HG02973 (cell line): ENCODE measurements at regions not wholly inside any gene's neighbourhood (a gene's known extent, or its start where the extent isn't known, plus 50 kb on each side); places are given as distances from the start of the nearest gene placed in this dataset.

Experiments
- ATAC-seq: cut with Tn5 transposase; IDR thresholded peaks from one replicate; pipeline ENCODE4 v1.9.1; 2021; ENCODE audit warnings: moderate library complexity; ENCODE audit not compliant: unreplicated experiment

DNA sequence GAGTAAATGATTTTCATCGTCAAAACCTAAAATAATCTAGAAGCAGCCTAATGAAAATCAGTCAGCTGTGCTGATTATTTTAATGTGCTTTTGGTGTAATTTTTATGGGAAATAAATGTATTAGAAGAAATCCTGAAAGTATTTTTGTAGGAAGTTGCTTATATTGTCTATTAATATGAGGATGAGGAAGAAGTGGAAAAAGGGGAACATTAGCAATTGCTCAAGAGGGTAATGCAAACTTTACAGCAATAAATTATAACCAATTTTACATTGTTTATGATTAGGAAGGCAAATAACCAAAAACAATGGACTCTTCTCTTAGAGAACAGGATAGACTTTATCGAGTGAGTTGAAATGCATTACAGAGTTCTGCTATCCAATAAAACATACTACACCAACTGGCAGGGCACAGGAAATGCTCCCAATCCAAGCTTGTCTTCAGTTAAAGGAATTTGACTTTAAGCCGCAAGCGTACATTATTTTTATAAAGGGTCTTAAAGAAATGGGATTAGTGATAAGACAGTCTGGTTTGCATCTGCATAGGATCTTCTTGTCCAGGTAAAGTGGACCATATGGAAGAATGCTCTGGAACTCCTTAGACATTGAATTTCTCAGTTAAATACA, 374.8 kb downstream of the PDGFC start:
- no peak for ATAC-seq

DNA sequence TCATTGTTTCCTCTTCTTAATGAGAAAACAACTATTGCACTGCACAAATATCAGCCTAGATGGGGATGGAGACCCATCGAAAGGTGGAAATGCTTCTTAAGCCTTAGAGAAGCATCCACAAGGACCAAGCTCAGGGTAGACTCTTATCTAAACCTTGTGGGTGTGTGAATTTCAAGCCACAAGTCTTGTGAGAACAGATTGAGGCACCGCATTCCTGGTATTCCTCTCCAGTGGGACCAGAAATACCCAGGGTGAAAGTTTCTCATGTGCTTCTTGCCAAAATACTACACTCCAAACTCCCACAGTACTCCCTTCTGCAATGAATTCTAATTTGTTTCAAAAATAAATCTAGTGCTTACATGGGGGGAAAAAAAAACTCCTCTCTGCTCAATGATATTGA, 375.6 kb downstream of the PDGFC start:
- ATAC-seq = no peak

DNA sequence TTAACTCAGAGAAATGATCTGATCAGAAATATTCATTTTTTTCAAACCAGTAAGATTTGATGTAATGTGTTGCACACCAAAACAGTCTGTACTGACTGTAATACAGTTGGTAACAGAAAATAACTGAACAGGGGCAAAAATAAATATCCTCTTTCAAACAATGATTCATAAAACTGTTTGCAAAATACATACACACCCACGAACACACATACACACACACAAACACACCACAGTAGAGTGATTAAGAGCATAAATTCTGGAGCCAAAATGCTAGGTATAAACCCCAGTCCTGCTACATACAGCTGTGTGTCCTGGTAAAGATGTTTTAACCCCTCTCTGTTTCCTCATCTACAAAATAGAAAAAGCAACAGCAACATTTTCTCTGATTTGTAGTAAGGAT, 376.6 kb downstream of the PDGFC start:
- no peak for ATAC-seq

DNA sequence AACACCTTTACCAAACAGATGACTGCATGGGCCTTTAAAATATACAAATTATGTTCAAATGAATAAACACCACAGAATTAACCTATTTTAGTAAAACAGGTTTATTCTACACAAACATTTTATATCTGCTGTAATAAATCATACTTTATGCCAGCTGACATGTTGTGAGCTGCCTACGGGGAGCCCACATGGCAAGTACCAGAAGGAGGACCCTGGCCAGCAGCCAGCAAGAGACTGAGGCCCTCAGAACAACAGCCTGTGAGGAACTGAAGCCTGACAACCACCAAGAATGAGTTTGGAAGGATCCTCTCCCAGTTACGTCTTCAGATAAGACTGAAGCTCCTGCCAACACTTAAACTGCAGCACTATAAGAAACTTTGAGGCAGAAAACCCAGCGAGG, 377.0 kb downstream of the PDGFC start:
- ATAC-seq = no peak

DNA sequence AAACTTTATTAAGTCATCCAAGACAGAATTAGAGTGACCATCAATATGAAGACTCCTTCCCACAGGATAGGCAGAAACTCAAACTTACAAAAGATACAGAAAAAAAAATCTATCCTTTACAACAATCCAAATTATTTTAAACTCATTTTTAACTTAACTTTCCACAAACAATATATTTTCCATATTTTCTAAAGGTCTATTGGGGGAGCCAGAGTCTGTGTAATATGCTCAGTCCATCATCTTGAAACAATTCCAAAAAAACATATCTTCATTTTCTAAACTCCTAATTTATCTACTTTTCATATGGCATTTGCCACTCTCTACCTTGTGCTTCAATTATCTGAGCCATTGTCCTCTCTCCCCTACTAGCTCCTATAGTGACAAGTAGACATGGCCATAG, 378.1 kb downstream of the PDGFC start:
- no peak for ATAC-seq

DNA sequence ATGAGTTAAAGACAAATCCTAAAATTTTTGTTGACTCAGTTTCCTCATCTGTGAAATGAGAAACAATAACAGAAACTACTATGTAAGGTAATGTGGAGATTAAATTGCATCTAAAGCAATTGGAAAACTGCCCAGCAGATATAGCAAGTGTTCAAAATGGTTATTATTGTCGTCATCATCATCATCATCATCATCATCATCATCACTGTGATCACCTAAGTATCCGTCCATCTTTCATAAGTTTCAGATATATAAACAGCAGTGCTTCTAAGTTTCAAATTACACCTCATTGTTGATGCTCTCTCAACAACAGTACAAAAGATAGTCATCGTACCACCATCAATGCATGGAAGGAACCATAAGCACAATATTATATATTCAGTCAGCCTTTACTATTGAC, 379.9 kb downstream of the PDGFC start:
- no peak for ATAC-seq

DNA sequence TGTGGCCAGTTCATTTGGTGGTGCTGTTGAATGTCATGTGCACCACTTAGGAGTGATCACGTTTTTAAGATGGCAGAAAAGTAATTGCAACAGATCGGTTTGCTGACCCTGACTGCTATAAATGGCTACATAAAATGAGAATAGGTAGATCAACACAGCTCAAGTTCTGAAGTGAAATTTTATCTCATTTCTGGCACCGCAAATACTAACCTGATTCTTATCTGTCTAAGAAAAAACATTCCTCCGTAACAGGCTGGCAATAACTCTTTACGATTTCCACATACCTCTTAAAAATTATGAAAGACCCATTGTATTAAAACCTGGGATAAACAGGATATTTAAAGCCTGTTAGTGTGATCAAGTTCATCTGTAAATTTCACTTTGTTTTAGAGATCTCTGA, 387.5 kb downstream of the PDGFC start:
- ATAC-seq = no peak

DNA sequence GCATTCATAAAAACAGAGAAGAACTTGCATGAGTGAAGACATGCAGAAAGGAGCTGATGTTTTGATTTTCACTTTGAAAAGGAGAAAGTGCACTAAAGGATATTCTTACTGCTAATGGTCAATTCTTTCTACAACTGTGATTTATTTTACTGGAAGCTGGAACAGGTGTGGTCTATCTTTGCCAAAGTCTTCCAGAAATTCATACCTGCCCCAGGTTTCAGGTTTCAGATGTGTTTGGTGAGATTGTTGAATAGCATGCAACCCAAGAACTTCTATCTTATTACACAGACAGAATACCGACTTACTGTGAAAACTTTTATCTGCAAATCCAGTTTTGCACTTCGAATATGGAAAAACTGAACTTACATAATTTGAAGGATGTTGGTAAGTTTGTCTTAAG, 388.3 kb downstream of the PDGFC start:
- no peak for ATAC-seq

DNA sequence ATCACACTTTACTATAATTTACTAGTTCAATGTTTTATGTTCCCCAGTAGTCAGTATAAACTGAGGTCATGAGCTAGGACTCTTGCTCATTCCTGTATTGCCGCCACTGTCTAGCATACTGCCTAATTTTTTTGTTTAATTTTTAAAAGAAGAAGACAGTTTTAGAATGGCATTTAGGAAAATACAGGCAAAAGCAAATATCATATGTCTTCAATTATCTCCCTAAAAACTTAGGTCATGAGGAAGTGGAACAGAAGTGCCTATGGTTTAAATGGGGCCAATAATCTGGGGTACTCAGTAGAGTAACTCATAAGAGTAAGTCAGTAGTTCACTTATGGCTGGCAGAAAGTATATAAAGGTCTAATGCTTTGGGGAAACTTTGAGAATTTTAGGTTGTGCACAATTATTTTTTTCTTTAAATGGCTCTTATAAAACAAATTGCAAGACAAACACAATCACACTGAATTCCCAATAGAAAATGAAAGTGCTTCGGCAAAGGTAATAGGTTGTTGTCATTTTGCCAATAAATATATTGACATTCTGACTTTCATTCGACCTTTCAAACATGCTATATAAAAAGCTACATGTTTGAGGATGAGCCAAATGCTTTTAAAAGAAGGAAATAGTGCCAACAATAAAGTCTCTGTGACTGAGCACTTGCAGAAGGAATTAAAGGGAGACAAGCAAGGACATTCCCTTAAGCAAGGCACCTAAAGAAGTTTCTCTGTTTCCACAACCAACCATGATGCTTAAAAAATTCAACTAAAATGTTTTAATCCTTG, 390.1 kb downstream of the PDGFC start:
- no peak for ATAC-seq

DNA sequence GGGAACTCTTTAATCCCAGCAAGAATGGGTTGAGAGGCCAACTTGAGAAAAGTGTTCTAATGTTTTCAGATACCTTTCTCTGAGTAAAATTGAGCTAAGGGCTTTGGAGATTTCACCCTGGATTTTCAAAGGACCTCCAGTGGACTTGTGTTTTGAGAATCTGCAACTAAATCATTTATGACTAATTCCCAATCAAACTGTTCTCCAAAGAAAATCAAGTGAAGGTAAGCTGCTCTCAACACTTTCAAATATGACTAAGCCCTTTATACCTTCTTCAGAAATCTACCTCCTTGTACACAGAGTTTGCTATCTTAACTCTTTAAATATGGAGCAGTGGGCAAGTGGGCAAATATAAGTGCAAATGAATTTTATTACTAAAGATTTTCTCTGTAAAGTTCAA, 392.9 kb downstream of the PDGFC start:
- no peak for ATAC-seq

DNA sequence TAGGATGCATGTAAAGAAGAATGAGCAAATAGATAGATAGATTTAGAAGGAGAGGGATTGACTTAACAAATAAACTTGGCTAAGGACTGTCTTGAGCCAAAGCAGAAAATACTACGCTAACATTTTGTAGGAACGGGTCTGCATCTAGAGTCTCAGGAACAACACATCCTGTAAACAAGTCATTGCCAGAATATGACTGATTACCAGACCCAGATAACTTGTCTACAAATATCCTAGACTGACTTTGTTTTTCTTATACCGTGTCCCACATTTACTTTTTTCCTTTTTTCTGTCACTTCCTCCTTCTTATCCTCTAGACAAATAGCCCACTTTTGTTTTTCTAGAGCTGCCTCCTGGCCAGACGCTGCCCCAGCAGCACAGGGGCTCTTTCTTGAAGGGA, 393.6 kb downstream of the PDGFC start:
- ATAC-seq = no peak

DNA sequence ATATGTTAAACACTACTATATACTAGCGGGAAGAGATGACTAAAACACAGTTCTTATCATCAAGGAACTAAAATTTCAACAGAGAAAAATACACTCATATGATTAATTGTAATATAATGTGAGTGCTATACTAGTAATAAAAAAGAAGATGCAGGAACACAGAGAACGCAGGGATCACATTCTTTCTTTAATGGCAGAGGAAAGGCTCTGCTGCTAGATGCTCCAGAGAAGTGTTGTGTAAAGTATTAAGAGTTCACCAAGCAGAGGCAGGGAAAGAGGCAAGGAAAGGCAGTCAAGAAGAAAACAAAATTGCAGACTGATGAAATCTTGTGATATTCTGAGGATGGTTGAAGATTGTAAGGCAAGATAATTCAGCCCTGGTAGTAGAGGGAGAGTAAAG, 394.7 kb downstream of the PDGFC start:
- ATAC-seq = no peak

DNA sequence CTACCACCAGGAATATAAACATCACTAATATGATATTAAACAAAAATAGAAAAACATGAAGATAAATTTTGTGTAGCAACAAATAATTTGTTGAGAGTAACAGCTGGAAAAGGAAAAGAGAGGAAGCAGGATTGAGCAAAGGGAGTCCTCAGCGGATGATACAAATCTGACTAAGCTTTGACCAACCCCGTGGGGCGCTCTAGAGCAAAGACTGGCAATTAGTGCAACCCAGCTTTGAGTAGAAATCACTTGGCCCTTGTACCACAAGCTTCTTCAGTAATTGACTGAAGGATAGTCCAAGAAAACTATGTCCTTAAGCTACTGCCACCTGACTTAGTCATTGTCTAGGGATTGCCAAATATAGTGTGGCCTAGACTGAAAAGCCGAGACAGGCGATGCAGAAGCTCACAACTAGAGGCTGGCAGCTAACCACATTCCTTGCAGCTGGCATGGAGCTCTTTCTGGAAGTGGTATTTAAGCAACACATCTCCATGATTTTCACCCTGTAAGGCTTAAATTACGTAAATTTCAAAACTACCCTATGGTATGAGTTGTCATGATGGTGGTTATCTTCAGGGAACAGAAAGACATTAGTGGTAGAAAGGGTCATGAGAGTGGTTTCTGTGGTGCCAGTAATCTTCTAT, 396.0 kb downstream of the PDGFC start:
- no peak for ATAC-seq

DNA sequence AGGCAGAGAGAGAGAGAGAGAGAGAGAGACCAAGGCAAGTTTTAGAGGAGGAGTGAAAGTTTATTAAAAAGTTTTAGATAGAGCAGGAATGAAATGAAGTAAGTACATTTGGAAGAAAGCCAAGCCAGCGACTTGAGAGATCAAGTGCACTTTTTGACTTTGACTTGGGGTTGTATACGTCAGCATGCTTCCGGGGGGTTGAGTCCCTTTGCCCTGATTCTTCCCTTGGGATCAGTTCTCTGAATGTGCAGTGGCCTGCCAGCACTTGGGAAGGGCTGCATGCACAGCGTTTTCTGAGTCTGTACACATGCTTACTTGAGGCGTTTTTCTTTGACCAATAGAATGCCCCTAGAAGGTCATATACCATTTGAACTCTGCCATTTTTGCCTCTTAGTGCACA, 400.5 kb downstream of the PDGFC start:
- no peak for ATAC-seq

DNA sequence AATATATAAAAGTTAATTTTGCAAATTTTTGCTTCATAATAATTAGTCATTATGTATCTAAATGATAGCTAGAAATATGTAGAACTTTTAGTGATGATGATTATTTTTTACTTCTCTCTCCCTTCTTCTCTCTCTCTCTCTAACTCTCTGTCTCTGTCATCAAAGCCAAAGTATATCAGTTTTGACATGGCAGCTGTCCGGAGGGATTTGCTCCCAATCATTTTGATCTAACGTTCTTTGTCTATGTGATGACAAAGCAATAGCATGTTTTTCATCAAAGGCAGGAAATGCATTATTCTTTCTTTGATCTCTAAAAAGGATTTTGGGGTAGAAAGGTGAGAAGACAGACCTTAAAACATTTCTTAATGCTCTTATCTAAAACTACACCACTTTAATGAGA, 402.1 kb downstream of the PDGFC start:
- no peak for ATAC-seq

DNA sequence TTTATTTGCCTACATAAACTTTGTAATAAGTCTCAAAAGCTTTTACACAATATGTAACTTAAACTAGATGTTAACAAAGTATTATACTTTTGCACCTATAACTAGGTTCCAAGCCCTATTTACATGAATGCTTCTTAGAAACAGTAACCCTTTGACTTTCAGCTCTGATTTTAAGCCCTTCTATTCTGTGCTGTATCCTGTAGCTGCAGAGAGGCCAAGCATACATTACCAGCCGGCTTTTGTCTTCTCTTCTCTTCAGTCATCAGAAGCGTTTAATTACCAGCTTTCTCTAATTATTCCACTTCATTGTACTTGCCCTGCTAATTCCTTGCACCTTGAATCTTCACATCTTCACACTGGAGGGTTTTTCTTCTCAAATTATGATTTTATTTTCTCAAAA, 403.1 kb downstream of the PDGFC start:
- no peak for ATAC-seq

DNA sequence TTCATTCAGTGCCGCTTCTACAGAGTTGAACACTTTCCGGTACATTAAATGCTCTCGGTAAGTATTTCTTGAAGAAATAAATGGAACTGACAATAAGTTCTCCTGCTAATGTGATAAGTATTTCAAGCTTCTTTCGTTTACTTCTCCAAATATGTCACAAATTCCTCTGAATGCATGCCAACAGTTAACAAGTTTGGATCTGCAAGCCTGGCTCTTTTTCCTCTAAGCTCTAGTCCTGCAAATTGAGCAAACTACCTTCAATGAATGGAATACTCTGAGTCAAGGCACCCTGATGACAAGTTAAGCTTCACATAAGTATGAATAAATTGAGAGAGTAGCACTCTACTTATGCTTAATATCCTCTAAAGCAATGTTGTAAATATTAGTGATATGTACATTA, 403.6 kb downstream of the PDGFC start:
- ATAC-seq = no peak

DNA sequence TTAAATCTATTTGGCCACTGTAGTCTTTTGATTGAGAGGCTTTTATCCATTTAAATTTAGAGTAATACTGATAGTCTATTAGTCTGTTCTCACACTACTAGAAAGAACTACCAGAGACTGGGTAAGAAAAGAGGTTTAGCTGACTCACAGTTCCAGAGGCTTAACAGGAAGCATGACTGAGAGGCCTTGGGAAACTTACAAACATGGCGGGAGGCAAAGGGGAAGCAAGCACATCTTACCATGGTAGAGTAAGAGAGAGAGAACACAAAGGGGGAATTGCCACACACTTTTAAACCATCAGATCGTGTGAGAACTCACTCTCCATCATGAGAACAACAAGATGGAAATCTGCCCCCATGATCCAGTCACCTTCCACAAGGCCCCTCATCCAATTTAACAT, 410.9 kb downstream of the PDGFC start:
- no peak for ATAC-seq

DNA sequence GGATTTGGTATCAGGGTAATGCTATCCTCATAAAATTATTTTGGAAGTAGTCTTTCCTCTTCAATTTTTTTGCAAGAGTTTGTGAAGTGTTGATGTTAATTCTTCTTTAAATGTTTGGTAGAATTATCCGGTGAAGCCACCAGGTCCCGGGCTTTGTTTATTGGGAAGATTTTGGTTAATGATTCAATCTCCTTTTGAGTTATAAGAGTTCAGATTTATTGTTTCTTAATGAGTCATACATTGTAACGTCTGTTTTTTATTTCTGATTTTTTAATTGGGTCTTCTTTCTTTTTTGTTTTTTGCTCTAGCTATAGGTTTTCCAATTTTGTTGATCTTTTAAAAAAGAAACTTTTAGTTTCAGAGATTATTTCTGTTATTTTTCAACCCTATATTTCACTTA, 412.3 kb downstream of the PDGFC start:
- ATAC-seq = no peak

DNA sequence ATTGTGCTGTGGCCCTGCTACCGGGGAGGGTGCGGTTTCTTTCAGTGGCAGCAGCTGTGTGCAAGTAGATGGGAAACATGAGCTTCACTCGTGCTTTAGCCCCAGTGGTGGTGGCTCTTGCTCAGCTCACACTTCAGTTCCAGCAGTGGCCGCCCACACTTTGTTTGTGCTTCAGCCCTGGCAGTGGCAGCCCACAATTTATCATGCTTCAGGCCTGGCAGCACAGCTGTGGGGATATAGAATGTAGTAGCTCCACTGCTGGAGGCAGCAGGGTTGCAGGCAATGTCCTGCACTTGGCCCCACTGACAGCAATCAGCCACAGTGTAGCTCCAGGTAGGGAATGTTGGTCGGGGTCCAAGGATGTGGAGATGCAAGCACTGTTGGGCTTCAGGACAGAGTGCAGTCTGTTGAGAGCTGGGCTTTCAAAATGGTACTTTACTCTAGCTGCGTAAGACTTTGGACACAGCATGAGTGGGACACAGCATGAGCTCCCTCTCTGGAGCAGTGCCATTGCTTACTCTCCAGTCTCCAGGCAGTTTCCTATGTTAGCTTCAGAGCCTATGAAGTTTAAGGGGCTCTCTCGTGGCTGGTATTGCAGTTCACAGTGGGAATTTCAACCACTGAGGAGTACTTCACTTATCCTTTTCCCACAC, 413.1 kb downstream of the PDGFC start:
- ATAC-seq = no peak

DNA sequence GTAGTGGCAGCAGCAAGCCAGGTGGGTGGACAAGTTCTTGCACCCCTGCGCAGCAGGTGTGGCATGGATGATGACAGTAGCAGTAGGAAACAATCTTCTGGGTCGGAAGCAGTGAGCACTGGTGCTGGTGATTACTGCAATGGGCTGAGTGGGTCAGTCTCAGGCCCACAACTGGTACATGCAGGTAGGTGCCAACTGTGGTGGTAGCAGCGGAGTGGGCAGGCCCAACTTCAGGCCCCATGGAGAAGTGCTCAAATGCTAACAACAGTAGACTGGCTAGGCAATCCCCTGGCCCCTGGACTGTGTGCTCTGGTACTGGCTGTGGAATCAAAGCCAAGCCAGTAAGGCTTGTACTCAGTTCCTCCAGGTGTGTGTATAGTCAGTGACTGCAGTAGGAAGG, 413.7 kb downstream of the PDGFC start:
- no peak for ATAC-seq

DNA sequence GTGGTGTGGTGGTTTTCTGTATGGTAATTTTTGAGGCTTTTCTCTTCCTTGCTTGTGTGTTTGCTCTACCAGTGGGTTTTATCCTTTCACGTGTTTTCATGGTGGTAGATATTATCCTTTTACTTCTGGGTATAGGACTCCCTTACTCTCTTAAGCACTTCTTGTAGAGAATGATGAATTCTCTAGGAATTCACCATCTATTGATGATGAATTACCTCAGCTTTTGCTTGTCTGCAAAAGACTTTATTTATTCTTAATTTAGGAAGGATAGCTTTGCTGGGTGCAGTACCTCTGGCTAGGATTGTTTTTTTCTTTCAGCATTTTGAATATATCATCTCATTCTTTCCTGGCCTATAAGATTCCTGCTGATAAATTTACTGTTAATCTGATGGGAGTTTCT, 415.3 kb downstream of the PDGFC start:
- ATAC-seq = no peak
